IPS-NIHi7 (cell line): ENCODE measurements at regions not wholly inside any gene's neighbourhood (a gene's known extent, or its start where the extent isn't known, plus 50 kb on each side); places are given as distances from the start of the nearest gene placed in this dataset.
A peak's percentile ranks its signal among the peaks of the same experiment; 100 is the strongest.

Experiments used
- DNase-seq: peaks from one replicate; pipeline ENCODE4 v3.0.0; 2012; ENCODE audit warnings: mixed read lengths; ENCODE audit errors: extremely low spot score

DNA sequence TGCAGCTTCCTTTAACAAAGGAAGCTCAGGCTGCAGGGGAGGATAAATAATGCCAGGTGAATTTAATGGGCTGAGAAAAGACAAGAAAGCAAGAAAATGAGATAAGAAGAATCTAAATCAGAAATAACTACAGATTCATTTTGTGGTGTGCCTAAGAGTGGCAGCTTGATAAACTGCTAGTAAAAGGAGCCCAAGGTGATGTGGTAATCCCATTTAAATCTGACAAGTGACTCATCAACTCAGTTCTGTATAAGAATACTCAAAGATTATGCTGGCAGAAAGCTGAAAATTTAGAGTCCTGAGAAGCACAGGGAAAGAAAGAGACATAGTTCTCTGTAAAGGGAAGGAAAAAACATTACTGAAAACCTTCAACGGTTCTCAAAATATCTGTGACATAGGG lies 109.4 kb upstream of the PDE1C start:
- no peak for DNase-seq

GRCh38 chr7:32178677-32179366 lies 108.6 kb upstream of the PDE1C start:
- DNase-seq: no peak

- DNase-seq: no peak
These were observed 107.0 kb upstream of the PDE1C start for GRCh38 chr7:32177232-32177631.

DNA sequence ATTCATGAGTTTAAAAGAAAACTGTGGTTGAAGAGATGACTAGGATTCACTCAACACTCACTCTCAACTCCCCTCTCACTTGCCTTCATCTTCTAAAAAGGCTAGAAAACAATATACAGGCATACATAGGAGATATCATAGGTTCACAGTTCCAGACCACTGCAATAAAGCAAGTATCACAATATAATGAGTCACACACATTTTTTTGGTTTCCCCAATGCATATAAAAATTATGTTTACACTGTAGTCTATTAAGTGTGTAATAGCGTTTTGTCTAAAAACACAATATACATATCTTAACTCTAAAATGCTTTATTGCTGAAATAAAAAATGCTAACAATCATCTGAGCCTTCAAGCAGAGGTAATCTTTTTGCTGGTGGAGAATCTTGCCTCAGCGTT lies 104.9 kb upstream of the PDE1C start:
- no peak for DNase-seq

DNA sequence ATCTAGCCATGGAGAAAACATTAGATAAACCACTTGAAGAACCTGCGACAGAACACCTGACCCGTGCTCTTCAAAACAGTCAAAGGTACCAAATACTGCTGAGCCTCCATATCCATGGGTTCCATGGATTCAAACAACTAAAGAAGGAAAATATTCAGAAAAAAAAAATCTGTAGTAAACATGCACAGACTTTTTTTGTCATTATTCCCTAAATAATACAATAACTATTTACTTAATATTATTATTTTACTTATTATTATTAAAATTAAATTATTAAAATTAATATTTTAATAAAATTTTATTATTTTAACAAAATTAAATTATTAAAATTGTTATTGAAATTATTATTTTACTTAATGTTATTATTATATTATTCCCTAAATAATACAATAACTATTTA lies 101.0 kb upstream of the PDE1C start:
- no peak for DNase-seq

- DNase-seq: no peak
These were observed 100.6 kb upstream of the PDE1C start for GRCh38 chr7:32170838-32171237.

- no peak for DNase-seq
These were observed 99.0 kb upstream of the PDE1C start for GRCh38 chr7:32169228-32169627.

DNA sequence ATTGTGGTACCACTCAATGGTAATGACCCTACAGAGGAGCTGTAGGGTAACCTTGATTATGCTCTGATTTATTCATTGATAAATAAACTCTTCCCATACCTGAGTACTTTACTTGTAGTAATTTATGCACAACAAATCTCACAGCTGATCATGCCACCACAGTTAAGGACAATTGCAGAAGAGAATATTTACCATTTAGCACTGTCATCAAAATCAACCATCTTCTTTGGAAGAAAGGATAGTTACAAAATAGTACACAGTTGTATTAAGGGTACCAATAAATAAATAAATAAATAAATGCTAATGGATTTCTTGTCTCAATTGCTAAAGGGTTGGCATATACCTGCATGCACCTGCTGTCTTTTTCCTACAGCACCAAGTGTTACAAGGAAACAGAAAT lies 97.6 kb upstream of the PDE1C start:
- DNase-seq: no peak

GRCh38 chr7:32167256-32167655 lies 97.0 kb upstream of the PDE1C start:
- DNase-seq: no peak

- DNase-seq: peak; percentile 86
These were observed 94.3 kb upstream of the PDE1C start for GRCh38 chr7:32164341-32164996.

- no peak for DNase-seq
These were observed 93.7 kb upstream of the PDE1C start for GRCh38 chr7:32163896-32164295.

DNA sequence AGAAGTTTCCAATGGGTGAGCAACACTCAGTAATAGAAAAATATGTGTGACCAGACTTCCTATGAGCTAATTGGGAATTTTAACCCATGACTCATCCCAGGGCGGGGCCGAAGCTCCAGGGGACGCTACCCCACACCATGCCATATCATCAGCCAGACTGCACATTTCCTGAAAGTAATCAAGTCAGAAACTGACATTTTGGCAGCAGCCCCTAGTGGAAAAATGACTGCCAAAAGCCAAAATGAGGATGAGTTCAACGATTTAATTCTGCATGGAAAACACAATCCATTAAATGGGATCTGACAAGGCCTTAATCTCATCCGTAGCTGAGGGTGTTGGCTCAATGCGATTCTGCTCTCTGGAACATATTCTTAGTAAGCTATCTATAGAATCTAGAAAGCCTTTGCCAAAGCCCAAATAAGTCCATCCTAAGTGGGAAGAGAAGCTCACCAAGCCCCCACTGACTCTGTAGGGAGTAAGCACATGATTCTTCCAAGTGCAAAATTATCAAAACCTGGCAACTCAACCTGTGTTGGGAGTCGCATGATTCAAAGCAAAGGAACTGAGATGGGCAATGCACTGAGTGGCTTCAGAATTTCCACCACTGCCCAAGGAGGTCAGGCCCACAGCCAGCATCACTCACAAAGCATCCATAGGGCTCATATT lies 93.1 kb upstream of the PDE1C start:
- DNase-seq: peak; percentile 23

- no peak for DNase-seq
These were observed 91.5 kb upstream of the PDE1C start for GRCh38 chr7:32161708-32162107.

GRCh38 chr7:32158751-32159745 lies 88.8 kb upstream of the PDE1C start:
- DNase-seq: no peak

DNA sequence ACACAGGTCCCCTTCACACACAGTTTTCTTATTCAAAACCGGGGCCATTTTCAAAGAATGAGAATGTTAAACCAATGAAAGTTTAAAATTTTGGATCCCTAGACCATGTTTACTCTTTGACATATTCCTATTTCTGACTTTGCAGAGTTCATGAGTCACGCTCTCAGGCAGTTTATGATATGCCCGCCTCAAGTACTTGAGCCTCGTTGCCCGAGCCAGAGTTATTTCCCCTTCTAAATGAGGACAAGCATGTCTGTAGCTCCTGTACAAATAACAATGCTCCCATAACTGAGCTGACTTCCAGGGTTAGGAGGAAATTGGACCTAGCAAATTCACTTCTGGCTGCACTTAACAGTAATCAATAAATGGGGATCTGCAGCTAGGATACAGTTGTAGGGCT lies 87.9 kb upstream of the PDE1C start:
- DNase-seq: no peak

DNA sequence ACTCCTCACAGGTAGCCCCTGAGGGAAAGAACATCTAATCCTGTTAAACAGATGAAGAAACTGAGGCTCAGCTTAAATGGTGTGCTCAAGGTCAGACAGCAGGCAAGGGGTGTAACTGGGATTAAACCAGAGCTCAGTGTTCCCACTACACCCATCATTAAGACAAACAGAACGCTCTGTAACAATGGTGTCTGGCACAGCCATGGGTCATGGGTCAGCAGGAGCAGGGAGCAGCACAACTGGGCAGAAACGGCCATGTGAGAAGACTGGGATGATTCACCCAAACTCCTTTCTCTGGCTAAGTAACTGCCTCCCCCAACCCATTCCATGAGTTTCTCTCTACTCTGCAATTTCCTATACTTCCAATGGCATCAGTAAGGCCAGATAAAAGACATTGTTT lies 85.5 kb upstream of the PDE1C start:
- no peak for DNase-seq

DNA sequence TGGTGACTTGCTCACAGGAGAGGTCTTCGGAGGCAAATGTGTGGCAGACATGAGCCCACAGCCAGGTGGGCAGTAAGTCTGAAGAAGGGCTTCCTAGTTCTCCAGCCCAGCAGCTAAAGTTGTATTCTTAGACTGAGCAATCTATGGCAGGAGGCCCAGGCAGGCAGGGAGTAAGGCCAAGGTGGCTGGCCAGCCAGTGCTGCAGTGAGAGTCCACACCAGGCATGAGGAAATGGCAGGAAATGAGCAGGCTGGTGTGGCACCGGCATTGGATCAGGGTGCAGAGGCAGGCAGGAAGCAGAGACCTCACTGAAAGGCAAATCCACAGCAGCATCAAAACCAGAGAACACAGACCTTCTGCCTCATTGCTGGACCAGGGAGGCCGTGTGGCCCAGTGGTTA lies 84.6 kb upstream of the PDE1C start:
- DNase-seq: no peak

GRCh38 chr7:32153006-32153405 lies 82.8 kb upstream of the PDE1C start:
- no peak for DNase-seq

- DNase-seq: no peak
These were observed 82.4 kb upstream of the PDE1C start for GRCh38 chr7:32152576-32152975.

GRCh38 chr7:32150589-32150988 lies 80.4 kb upstream of the PDE1C start:
- no peak for DNase-seq

DNA sequence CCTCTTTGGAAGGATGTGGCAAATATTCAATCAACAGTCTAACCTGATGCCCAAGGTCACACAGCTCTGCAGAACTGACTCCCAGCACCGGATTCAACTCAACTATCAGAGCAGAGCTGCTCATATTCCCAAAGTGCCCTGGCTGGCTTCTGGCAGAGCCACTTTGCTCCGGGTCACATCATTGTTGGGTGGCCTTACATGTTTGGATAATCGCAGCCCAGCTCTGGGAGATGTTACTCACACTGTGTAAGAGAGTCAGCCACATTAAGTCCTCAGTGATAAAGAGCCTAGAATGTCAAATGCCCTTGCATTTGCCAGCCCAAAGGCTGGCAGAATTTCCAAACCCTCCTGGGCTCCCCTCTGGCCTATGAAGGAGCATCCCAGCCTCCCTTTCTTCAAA lies 79.8 kb upstream of the PDE1C start:
- DNase-seq: no peak
